GM12878 (cell line): ENCODE measurements at regions not wholly inside any gene's neighbourhood (a gene's known extent, or its start where the extent isn't known, plus 50 kb on each side); places are given as distances from the start of the nearest gene placed in this dataset.

Experiments
- ATAC-seq: fragments of 200-7000 bp; cut with Tn5 transposase; 3 replicates; pipeline ENCODE4 v1.9.1; 2020; ENCODE audit warnings: mild to moderate bottlenecking, moderate library complexity
- BruUV-seq: library from RNA; stranded (reverse); fragments of 400-500 nt; replicated peaks from 2 replicates; lab custom pipeline; 2021; lab: Mats Ljungman, UMichigan
- CTCF ChIA-PET: fragments of 300-600 bp; sonication (Branson Sonifier 250); formaldehyde crosslinking; extraction: SDS; loops from one replicate; lab custom pipeline; 2021; ENCODE audit warnings: inconsistent platforms; lab: Yijun Ruan, JAX
- POLR2A ChIA-PET: fragments of 350-600 bp; formaldehyde crosslinking; extraction: SDS; loops from one replicate; lab custom pipeline; 2021; ENCODE audit warnings: inconsistent platforms; lab: Charles Lee
- RAD21 ChIA-PET: fragments of 300-600 bp; sonication (Branson Sonifier 250); formaldehyde crosslinking; loops from one replicate; lab custom pipeline; 2023; ENCODE audit warnings: antibody characterized with exemption; ENCODE audit not compliant: unreplicated experiment; lab: Charles Lee
- SMC1A ChIA-PET: fragments of 300-600 bp; sonication (Branson Sonifier 250); formaldehyde crosslinking; loops from one replicate; lab custom pipeline; 2023; ENCODE audit not compliant: unreplicated experiment, uncharacterized antibody; lab: Charles Lee
- DNase-seq: peaks from one replicate; pipeline ENCODE4 v3.0.0-alpha.2; 2011; ENCODE audit warnings: low read depth, low spot score
- FAIRE-seq: peaks from 3 replicates; lab custom pipeline; 2011; peaks lifted over from hg19 to GRCh38; lab: Jason Lieb, UNC
- H2AFZ ChIP-seq: 2 replicates; pipeline ENCODE4 v1.6.0; 2011; ENCODE audit warnings: low read depth, low read length, control low read depth; ENCODE audit not compliant: control insufficient read depth
- H3K27ac ChIP-seq: 2 replicates; pipeline ENCODE4 v1.5.1; 2011; ENCODE audit warnings: control low read depth; ENCODE audit not compliant: control insufficient read depth, insufficient read depth
- H3K27me3 ChIP-seq, 2 experiments: replicated peaks in 1 of 2; 2 replicates each; pipeline versions ENCODE4 v1.6.0 to v1.6.1; 2011; ENCODE audit warnings: low read length in 1 of 2; ENCODE audit not compliant: control insufficient read depth in 2 of 2, insufficient read depth in 2 of 2
- H3K36me3 ChIP-seq, 2 experiments: 2 replicates each; pipeline ENCODE4 v1.5.1; 2011; ENCODE audit warnings: low read length in 1 of 2; ENCODE audit not compliant: control insufficient read depth in 2 of 2, insufficient read depth in 2 of 2
- H3K4me1 ChIP-seq: 2 replicates; pipeline ENCODE4 v1.6.1; 2011; ENCODE audit warnings: mild to moderate bottlenecking, low read length, moderate library complexity, mixed read lengths; ENCODE audit not compliant: control insufficient read depth, insufficient read depth
- H3K4me2 ChIP-seq: 2 replicates; pipeline ENCODE4 v1.6.0; 2011; ENCODE audit warnings: control low read depth; ENCODE audit not compliant: control insufficient read depth, insufficient read depth
- H3K4me3 ChIP-seq: fragments of 200-600 bp; sonication (generic); 2 replicates; pipeline ENCODE4 v1.5.1; 2016
- H3K79me2 ChIP-seq: 2 replicates; pipeline ENCODE4 v1.6.0; 2011; ENCODE audit warnings: low read length; ENCODE audit not compliant: control insufficient read depth, insufficient read depth
- H3K9ac ChIP-seq: 2 replicates; pipeline ENCODE4 v1.8.0; 2011; ENCODE audit warnings: low read length, control low read depth, mixed read lengths; ENCODE audit not compliant: control insufficient read depth, insufficient read depth
- H3K9me3 ChIP-seq: replicated peaks from 3 replicates; pipeline ENCODE4 v1.5.1; 2011; ENCODE audit warnings: mild to moderate bottlenecking, low read length; ENCODE audit not compliant: control insufficient read depth, insufficient read depth
- H4K20me1 ChIP-seq: 2 replicates; pipeline ENCODE4 v1.6.0; 2011; ENCODE audit not compliant: control insufficient read depth, insufficient read depth
- EED ChIP-seq: sonication (generic); IDR thresholded peaks from 2 replicates; pipeline ENCODE4 v1.6.1; 2016; ENCODE audit warnings: antibody characterized with exemption, low read depth
- HDAC2 ChIP-seq: fragments of 200-600 bp; sonication (generic); IDR thresholded peaks from 2 replicates; pipeline ENCODE4 v1.6.1; 2017
- NFIC ChIP-seq: IDR thresholded peaks from 2 replicates; pipeline ENCODE4 v1.6.1; 2012; ENCODE audit warnings: low read depth, mild to moderate bottlenecking, inconsistent platforms, low read length, moderate library complexity
- NRF1 ChIP-seq: conservative IDR thresholded peaks from 2 replicates; pipeline ENCODE4 v1.6.1; 2011; ENCODE audit warnings: mild to moderate bottlenecking, low read depth, low read length, improper control_type of control experiment
- SIN3A ChIP-seq: IDR thresholded peaks from 2 replicates; pipeline ENCODE4 v1.6.1; 2012; ENCODE audit warnings: low read depth, low read length, improper control_type of control experiment
- SPI1 ChIP-seq: IDR thresholded peaks from 2 replicates; pipeline ENCODE4 v1.6.1; 2011; ENCODE audit warnings: low read depth, mild to moderate bottlenecking, low read length, moderate library complexity, borderline replicate concordance; ENCODE audit not compliant: insufficient read depth
- ZNF384 ChIP-seq: IDR thresholded peaks from 2 replicates; pipeline ENCODE4 v1.6.1; 2012; ENCODE audit warnings: low read depth, mild to moderate bottlenecking, low read length, improper control_type of control experiment, borderline replicate concordance
- WGBS: methylation state at CpG from one replicate; pipeline ENCODE4 v1.1.6; 2016; ENCODE audit warnings: low lambda C conversion rate; ENCODE audit not compliant: insufficient replicate concordance, insufficient coverage; ENCODE audit errors: missing lambda C conversion rate; 5-methylcytosine and 5-hydroxymethylcytosine counted together
- in situ Hi-C: fragments of 300-500 bp; cut with MboI; formaldehyde crosslinking; loops from 9 replicates; pipeline ENCODE4 v1.14.3; 2018; ENCODE audit warnings: mixed read lengths
- intact Hi-C: fragments of 100-400 bp; cut with micrococcal nuclease; formaldehyde crosslinking; loops from one replicate; pipeline ENCODE4 v1.14.2; 2022; ENCODE audit not compliant: unreplicated experiment
- TF ChIP-seq, protein P1 (sequence below): fragments of 450-650 bp; IDR thresholded peaks from 2 replicates; pipeline ENCODE4 v1.6.1; 2016; ENCODE audit warnings: mild to moderate bottlenecking, moderate library complexity, borderline replicate concordance
- TF ChIP-seq, protein P2 (sequence below): fragments of 450-650 bp; conservative IDR thresholded peaks from 2 replicates; pipeline ENCODE4 v1.6.1; 2017; ENCODE audit warnings: mild to moderate bottlenecking, moderate library complexity
- TF ChIP-seq, protein P3 (sequence below): fragments of 450-650 bp; formaldehyde crosslinking; IDR thresholded peaks from 2 replicates; pipeline ENCODE4 v1.5.0; 2022; ENCODE audit warnings: mild to moderate bottlenecking, missing genetic modification characterization
- TF ChIP-seq, protein P4 (sequence below): fragments of 450-650 bp; IDR thresholded peaks from 2 replicates; pipeline ENCODE4 v1.6.1; 2017; ENCODE audit warnings: mild to moderate bottlenecking, moderate library complexity

DNA sequence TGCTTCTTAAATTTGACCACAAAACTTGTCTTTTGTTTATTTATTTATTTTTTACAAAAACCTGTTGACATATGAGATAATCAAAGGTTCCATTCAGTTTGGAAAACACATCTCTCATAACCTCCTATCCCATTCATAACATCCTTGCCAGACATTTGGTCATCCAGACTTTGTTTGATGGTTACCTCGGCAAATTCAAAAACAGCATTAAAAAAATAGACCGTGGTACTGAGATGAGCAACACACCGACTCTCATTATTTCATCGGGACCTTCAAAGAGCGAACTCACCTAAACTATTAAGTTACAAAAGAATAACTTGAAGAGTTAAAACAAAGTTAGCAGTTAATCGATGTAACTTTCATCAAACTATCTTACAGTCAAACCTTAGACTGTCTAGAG, 85.8 kb upstream of the RPS6KA3 start:
- POLR2A ChIA-PET: no interaction called here
- TF ChIP-seq HDAC2 (no peak), NFIC (no peak), SIN3A (no peak), EED (no peak), SPI1 (no peak), NRF1 (no peak), ZNF384 (no peak)
- TF ChIP-seq, protein P1, sequence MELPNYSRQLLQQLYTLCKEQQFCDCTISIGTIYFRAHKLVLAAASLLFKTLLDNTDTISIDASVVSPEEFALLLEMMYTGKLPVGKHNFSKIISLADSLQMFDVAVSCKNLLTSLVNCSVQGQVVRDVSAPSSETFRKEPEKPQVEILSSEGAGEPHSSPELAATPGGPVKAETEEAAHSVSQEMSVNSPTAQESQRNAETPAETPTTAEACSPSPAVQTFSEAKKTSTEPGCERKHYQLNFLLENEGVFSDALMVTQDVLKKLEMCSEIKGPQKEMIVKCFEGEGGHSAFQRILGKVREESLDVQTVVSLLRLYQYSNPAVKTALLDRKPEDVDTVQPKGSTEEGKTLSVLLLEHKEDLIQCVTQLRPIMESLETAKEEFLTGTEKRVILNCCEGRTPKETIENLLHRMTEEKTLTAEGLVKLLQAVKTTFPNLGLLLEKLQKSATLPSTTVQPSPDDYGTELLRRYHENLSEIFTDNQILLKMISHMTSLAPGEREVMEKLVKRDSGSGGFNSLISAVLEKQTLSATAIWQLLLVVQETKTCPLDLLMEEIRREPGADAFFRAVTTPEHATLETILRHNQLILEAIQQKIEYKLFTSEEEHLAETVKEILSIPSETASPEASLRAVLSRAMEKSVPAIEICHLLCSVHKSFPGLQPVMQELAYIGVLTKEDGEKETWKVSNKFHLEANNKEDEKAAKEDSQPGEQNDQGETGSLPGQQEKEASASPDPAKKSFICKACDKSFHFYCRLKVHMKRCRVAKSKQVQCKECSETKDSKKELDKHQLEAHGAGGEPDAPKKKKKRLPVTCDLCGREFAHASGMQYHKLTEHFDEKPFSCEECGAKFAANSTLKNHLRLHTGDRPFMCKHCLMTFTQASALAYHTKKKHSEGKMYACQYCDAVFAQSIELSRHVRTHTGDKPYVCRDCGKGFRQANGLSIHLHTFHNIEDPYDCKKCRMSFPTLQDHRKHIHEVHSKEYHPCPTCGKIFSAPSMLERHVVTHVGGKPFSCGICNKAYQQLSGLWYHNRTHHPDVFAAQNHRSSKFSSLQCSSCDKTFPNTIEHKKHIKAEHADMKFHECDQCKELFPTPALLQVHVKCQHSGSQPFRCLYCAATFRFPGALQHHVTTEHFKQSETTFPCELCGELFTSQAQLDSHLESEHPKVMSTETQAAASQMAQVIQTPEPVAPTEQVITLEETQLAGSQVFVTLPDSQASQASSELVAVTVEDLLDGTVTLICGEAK: no peak
- TF ChIP-seq, protein P2, sequence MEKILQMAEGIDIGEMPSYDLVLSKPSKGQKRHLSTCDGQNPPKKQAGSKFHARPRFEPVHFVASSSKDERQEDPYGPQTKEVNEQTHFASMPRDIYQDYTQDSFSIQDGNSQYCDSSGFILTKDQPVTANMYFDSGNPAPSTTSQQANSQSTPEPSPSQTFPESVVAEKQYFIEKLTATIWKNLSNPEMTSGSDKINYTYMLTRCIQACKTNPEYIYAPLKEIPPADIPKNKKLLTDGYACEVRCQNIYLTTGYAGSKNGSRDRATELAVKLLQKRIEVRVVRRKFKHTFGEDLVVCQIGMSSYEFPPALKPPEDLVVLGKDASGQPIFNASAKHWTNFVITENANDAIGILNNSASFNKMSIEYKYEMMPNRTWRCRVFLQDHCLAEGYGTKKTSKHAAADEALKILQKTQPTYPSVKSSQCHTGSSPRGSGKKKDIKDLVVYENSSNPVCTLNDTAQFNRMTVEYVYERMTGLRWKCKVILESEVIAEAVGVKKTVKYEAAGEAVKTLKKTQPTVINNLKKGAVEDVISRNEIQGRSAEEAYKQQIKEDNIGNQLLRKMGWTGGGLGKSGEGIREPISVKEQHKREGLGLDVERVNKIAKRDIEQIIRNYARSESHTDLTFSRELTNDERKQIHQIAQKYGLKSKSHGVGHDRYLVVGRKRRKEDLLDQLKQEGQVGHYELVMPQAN: no peak
- TF ChIP-seq, protein P3, sequence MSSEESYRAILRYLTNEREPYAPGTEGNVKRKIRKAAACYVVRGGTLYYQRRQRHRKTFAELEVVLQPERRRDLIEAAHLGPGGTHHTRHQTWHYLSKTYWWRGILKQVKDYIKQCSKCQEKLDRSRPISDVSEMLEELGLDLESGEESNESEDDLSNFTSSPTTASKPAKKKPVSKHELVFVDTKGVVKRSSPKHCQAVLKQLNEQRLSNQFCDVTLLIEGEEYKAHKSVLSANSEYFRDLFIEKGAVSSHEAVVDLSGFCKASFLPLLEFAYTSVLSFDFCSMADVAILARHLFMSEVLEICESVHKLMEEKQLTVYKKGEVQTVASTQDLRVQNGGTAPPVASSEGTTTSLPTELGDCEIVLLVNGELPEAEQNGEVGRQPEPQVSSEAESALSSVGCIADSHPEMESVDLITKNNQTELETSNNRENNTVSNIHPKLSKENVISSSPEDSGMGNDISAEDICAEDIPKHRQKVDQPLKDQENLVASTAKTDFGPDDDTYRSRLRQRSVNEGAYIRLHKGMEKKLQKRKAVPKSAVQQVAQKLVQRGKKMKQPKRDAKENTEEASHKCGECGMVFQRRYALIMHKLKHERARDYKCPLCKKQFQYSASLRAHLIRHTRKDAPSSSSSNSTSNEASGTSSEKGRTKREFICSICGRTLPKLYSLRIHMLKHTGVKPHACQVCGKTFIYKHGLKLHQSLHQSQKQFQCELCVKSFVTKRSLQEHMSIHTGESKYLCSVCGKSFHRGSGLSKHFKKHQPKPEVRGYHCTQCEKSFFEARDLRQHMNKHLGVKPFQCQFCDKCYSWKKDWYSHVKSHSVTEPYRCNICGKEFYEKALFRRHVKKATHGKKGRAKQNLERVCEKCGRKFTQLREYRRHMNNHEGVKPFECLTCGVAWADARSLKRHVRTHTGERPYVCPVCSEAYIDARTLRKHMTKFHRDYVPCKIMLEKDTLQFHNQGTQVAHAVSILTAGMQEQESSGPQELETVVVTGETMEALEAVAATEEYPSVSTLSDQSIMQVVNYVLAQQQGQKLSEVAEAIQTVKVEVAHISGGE (CRISPR knock-in tag): no peak
- TF ChIP-seq, protein P4, sequence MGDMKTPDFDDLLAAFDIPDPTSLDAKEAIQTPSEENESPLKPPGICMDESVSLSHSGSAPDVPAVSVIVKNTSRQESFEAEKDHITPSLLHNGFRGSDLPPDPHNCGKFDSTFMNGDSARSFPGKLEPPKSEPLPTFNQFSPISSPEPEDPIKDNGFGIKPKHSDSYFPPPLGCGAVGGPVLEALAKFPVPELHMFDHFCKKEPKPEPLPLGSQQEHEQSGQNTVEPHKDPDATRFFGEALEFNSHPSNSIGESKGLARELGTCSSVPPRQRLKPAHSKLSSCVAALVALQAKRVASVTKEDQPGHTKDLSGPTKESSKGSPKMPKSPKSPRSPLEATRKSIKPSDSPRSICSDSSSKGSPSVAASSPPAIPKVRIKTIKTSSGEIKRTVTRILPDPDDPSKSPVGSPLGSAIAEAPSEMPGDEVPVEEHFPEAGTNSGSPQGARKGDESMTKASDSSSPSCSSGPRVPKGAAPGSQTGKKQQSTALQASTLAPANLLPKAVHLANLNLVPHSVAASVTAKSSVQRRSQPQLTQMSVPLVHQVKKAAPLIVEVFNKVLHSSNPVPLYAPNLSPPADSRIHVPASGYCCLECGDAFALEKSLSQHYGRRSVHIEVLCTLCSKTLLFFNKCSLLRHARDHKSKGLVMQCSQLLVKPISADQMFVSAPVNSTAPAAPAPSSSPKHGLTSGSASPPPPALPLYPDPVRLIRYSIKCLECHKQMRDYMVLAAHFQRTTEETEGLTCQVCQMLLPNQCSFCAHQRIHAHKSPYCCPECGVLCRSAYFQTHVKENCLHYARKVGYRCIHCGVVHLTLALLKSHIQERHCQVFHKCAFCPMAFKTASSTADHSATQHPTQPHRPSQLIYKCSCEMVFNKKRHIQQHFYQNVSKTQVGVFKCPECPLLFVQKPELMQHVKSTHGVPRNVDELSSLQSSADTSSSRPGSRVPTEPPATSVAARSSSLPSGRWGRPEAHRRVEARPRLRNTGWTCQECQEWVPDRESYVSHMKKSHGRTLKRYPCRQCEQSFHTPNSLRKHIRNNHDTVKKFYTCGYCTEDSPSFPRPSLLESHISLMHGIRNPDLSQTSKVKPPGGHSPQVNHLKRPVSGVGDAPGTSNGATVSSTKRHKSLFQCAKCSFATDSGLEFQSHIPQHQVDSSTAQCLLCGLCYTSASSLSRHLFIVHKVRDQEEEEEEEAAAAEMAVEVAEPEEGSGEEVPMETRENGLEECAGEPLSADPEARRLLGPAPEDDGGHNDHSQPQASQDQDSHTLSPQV: no peak

More for the DNA sequence above, 85.8 kb upstream of the RPS6KA3 start:
- ChIA-PET RAD21 (no interaction called here), CTCF (no interaction called here), SMC1A (no interaction called here)
- Histone ChIP-seq H4K20me1 (no peaks in the 10 kb centered on the region), H3K27me3 (no peaks in the 10 kb centered on the region), H2AFZ (no peak overlapping the region), H3K4me1 (no peaks in the 10 kb centered on the region), H3K27ac (no peak overlapping the region), H3K36me3 (no peaks in the 10 kb centered on the region), H3K4me2 (no peak overlapping the region), H3K9ac (no peak overlapping the region), H3K9me3 (no peaks in the 10 kb centered on the region; the same call in 2 of the 3 replicates), H3K79me2 (no peaks in the 10 kb centered on the region), H3K4me3 (no peak overlapping the region)
- ATAC-seq (peak; percentile 42), DNase-seq (no peak), FAIRE-seq (no peak)
- BruUV-seq: no TSS peak
- WGBS: 0% methylated on average over 6 of the region's 6 CpGs
- intact Hi-C loops (no loop called here), in situ Hi-C loops (no loop called here)
